IPS-NIHi11 (cell line): ENCODE measurements at regions not wholly inside any gene's neighbourhood (a gene's known extent, or its start where the extent isn't known, plus 50 kb on each side); places are given as distances from the start of the nearest gene placed in this dataset.
"Not testable (repeated sequence)": the region's sequence is repeated elsewhere in the genome, so short reads cannot be mapped to it uniquely, and the experiment has no call there.

Source experiments
- DNase-seq: peaks from one replicate; pipeline ENCODE4 v3.0.0; 2012; ENCODE audit warnings: mixed read lengths, low spot score

- DNase-seq: no peak
Measured at GRCh38 chr14:105659935-105660527, 133.6 kb downstream of the TMEM121 start.

- no peak for DNase-seq
Measured at GRCh38 chr14:105660816-105661531, 134.6 kb downstream of the TMEM121 start.

GRCh38 chr14:105662043-105662442 lies 135.7 kb downstream of the TMEM121 start:
- not testable (repeated sequence) for DNase-seq

- DNase-seq: not testable (repeated sequence)
Measured at GRCh38 chr14:105662592-105662991, 136.2 kb downstream of the TMEM121 start.

- not testable (repeated sequence) for DNase-seq
Measured at GRCh38 chr14:105663323-105663722, 136.9 kb downstream of the TMEM121 start.

GRCh38 chr14:105663818-105664596 lies 137.6 kb downstream of the TMEM121 start:
- not testable (repeated sequence) for DNase-seq

- no peak for DNase-seq
Measured at GRCh38 chr14:105664691-105665090, 138.3 kb downstream of the TMEM121 start.

- no peak for DNase-seq
Measured at GRCh38 chr14:105665247-105665950, 139.0 kb downstream of the TMEM121 start.

GRCh38 chr14:105665951-105666277 lies 139.5 kb downstream of the TMEM121 start:
- DNase-seq: no peak

- DNase-seq: no peak
Measured at GRCh38 chr14:105666420-105666819, 140.0 kb downstream of the TMEM121 start.

GRCh38 chr14:105666991-105667662 lies 140.7 kb downstream of the TMEM121 start:
- not testable (repeated sequence) for DNase-seq

- DNase-seq: not testable (repeated sequence)
Measured at GRCh38 chr14:105667663-105668020, 141.3 kb downstream of the TMEM121 start.

- not testable (repeated sequence) for DNase-seq
Measured at GRCh38 chr14:105668021-105668420, 141.6 kb downstream of the TMEM121 start.

GRCh38 chr14:105668471-105669230 lies 142.3 kb downstream of the TMEM121 start:
- not testable (repeated sequence) for DNase-seq

GRCh38 chr14:105669231-105669610 lies 142.8 kb downstream of the TMEM121 start:
- DNase-seq: not testable (repeated sequence)

- not testable (repeated sequence) for DNase-seq
Measured at GRCh38 chr14:105669646-105670045, 143.3 kb downstream of the TMEM121 start.

GRCh38 chr14:105672450-105673200 lies 146.2 kb downstream of the TMEM121 start:
- not testable (repeated sequence) for DNase-seq

- DNase-seq: not testable (repeated sequence)
Measured at GRCh38 chr14:105675433-105675832, 149.1 kb downstream of the TMEM121 start.

GRCh38 chr14:105675905-105676670 lies 149.7 kb downstream of the TMEM121 start:
- not testable (repeated sequence) for DNase-seq
